LNCAP (cell line): ENCODE measurements at regions not wholly inside any gene's neighbourhood (a gene's known extent, or its start where the extent isn't known, plus 50 kb on each side); places are given as distances from the start of the nearest gene placed in this dataset.

Source experiments
- CTCF ChIP-seq: fragments of 450-650 bp; IDR thresholded peaks from 2 replicates; pipeline ENCODE4 v1.5.1; 2017; ENCODE audit warnings: mild to moderate bottlenecking

- no peak for TF ChIP-seq CTCF
Observed at GRCh38 chr3:21067031-21067813, 683.8 kb downstream of the ZNF385D start.

- no peak for TF ChIP-seq CTCF
Observed at GRCh38 chr3:21062831-21063294, 688.1 kb downstream of the ZNF385D start.

- no peak for TF ChIP-seq CTCF
Observed at GRCh38 chr3:21059404-21059803, 691.6 kb downstream of the ZNF385D start.

GRCh38 chr3:21056293-21056692 is 694.7 kb downstream of the ZNF385D start:
- no peak for TF ChIP-seq CTCF

- TF ChIP-seq CTCF, result no peak
Observed at GRCh38 chr3:21055015-21055414, 696.0 kb downstream of the ZNF385D start.

GRCh38 chr3:21054064-21054463 is 696.9 kb downstream of the ZNF385D start:
- no peak for TF ChIP-seq CTCF

GRCh38 chr3:21049334-21050062 is 701.5 kb downstream of the ZNF385D start:
- no peak for TF ChIP-seq CTCF
